GM23338 (cell line): ENCODE measurements at regions not wholly inside any gene's neighbourhood (a gene's known extent, or its start where the extent isn't known, plus 50 kb on each side); places are given as distances from the start of the nearest gene placed in this dataset.

Experiments used
- ATAC-seq: fragments of 200-7000 bp; cut with Tn5 transposase; 3 replicates; pipeline ENCODE4 v1.9.1; 2020
- DNase-seq: peaks from one replicate; pipeline ENCODE4 v3.0.0-alpha.2; 2015; ENCODE audit warnings: low spot score
- H2AFZ ChIP-seq: fragments of 200-600 bp; sonication (generic); 2 replicates; pipeline ENCODE4 v1.8.0; 2016; ENCODE audit warnings: antibody characterized with exemption, mild to moderate bottlenecking, moderate library complexity
- H3F3A ChIP-seq: fragments of 200-600 bp; sonication (generic); replicated peaks from 2 replicates; pipeline ENCODE4 v1.8.0; 2017; ENCODE audit warnings: antibody characterized with exemption, mixed run types, low read depth
- H3K27ac ChIP-seq: fragments of 200-600 bp; sonication (generic); 2 replicates; pipeline ENCODE4 v1.6.1; 2016; ENCODE audit warnings: low read depth
- H3K27me3 ChIP-seq: fragments of 200-600 bp; sonication (generic); 2 replicates; pipeline ENCODE4 v1.8.0; 2016; ENCODE audit warnings: mild to moderate bottlenecking, mixed run types, moderate library complexity; ENCODE audit not compliant: insufficient read depth
- H3K36me3 ChIP-seq: fragments of 200-600 bp; sonication (generic); 2 replicates; pipeline ENCODE4 v1.8.0; 2016; ENCODE audit warnings: mild to moderate bottlenecking; ENCODE audit not compliant: insufficient read depth
- H3K4me1 ChIP-seq: fragments of 200-600 bp; sonication (generic); 2 replicates; pipeline ENCODE4 v1.8.0; 2016; ENCODE audit warnings: mild to moderate bottlenecking, moderate library complexity; ENCODE audit not compliant: insufficient read depth
- H3K4me2 ChIP-seq: fragments of 200-600 bp; sonication (generic); 2 replicates; pipeline ENCODE4 v1.7.1; 2017; ENCODE audit warnings: mixed run types
- H3K4me3 ChIP-seq: fragments of 200-600 bp; sonication (generic); 2 replicates; pipeline ENCODE4 v1.6.1; 2016; ENCODE audit warnings: mixed run types
- H3K79me2 ChIP-seq: fragments of 200-600 bp; sonication (generic); replicated peaks from 2 replicates; pipeline ENCODE4 v1.8.0; 2017; ENCODE audit warnings: mild to moderate bottlenecking; ENCODE audit not compliant: insufficient read depth
- H3K9me2 ChIP-seq: fragments of 200-600 bp; sonication (generic); 2 replicates; pipeline ENCODE4 v1.8.0; 2017; ENCODE audit not compliant: insufficient read depth
- H4K20me1 ChIP-seq: fragments of 200-600 bp; sonication (generic); replicated peaks from 2 replicates; pipeline ENCODE4 v1.8.0; 2017; ENCODE audit warnings: mild to moderate bottlenecking; ENCODE audit not compliant: insufficient read depth
- H3K27ac Mint-ChIP-seq: 2 replicates; pipeline ENCODE4 v1.8.0; 2020; ENCODE audit warnings: inconsistent platforms, mild to moderate bottlenecking, moderate library complexity, mixed read lengths
- H3K27me3 Mint-ChIP-seq: 3 replicates; pipeline ENCODE4 v1.8.0; 2022; ENCODE audit warnings: low read depth, mild to moderate bottlenecking, moderate library complexity, mixed read lengths, inconsistent platforms; ENCODE audit not compliant: insufficient read depth, poor library complexity
- H3K36me3 Mint-ChIP-seq: 3 replicates; pipeline ENCODE4 v1.8.0; 2021; ENCODE audit warnings: low read depth, mild to moderate bottlenecking, inconsistent platforms, moderate library complexity, mixed read lengths
- H3K4me1 Mint-ChIP-seq: 3 replicates; pipeline ENCODE4 v1.8.0; 2020; ENCODE audit warnings: mild to moderate bottlenecking, inconsistent platforms, mixed read lengths
- H3K4me3 Mint-ChIP-seq: 3 replicates; pipeline ENCODE4 v1.8.0; 2021; ENCODE audit warnings: moderate library complexity, mild to moderate bottlenecking, inconsistent platforms, mixed read lengths
- H3K9me3 Mint-ChIP-seq: 3 replicates; pipeline ENCODE4 v1.8.0; 2020; ENCODE audit warnings: moderate library complexity, mild to moderate bottlenecking, inconsistent platforms, mixed read lengths
- CREB1 ChIP-seq: fragments of 250-450 bp; sonication (Bioruptor Pico); IDR thresholded peaks from 2 replicates; pipeline ENCODE4 v1.5.0; 2020; ENCODE audit warnings: low read depth, mild to moderate bottlenecking, moderate library complexity
- EZH2 ChIP-seq: fragments of 200-600 bp; sonication (generic); IDR thresholded peaks from one replicate; pipeline ENCODE4 v1.8.0; 2017; ENCODE audit warnings: antibody characterized with exemption, mild to moderate bottlenecking, low read depth; ENCODE audit not compliant: unreplicated experiment
- EZH2phosphoT487 ChIP-seq: fragments of 200-600 bp; sonication (generic); IDR thresholded peaks from one replicate; pipeline ENCODE4 v1.8.1; 2018; ENCODE audit warnings: antibody characterized with exemption; ENCODE audit not compliant: unreplicated experiment
- JUNB ChIP-seq: IDR thresholded peaks from one replicate; pipeline ENCODE4 v1.6.1; 2016; ENCODE audit warnings: antibody characterized with exemption; ENCODE audit not compliant: unreplicated experiment
- NANOG ChIP-seq: IDR thresholded peaks from 2 replicates; pipeline ENCODE4 v1.6.1; 2016; ENCODE audit warnings: antibody characterized with exemption, borderline replicate concordance
- POLR2AphosphoS5 ChIP-seq: IDR thresholded peaks from 2 replicates; pipeline ENCODE4 v1.6.1; 2016; ENCODE audit warnings: antibody characterized with exemption, low read depth
- STAT1 ChIP-seq: IDR thresholded peaks from one replicate; pipeline ENCODE4 v1.6.1; 2016; ENCODE audit warnings: antibody characterized with exemption; ENCODE audit not compliant: unreplicated experiment
- ZNF114 ChIP-seq: fragments of 250-450 bp; sonication (Bioruptor Pico); IDR thresholded peaks from 2 replicates; pipeline ENCODE4 v1.5.0; 2020; ENCODE audit warnings: mild to moderate bottlenecking, moderate library complexity
- ZNF331 ChIP-seq: fragments of 250-450 bp; sonication (Bioruptor Pico); IDR thresholded peaks from 2 replicates; pipeline ENCODE4 v1.5.0; 2020; ENCODE audit warnings: low read depth, mild to moderate bottlenecking, moderate library complexity
- TF ChIP-seq, protein P1 (sequence below): fragments of 250-450 bp; sonication (Bioruptor Pico); IDR thresholded peaks from 2 replicates; pipeline ENCODE4 v1.5.0; 2020; ENCODE audit warnings: mild to moderate bottlenecking, moderate library complexity
- TF ChIP-seq, protein P2 (sequence below): IDR thresholded peaks from one replicate; pipeline ENCODE4 v1.6.1; 2018; ENCODE audit warnings: antibody characterized with exemption; ENCODE audit not compliant: unreplicated experiment
- TF ChIP-seq, protein P3 (sequence below), 2 experiments: fragments of 200-600 bp in 1 of 2; sonication (generic) in 1 of 2; conservative IDR thresholded peaks; 2 replicates each; pipeline versions ENCODE4 v1.5.1 to v1.6.1; 2016 to 2017; ENCODE audit warnings: antibody characterized with exemption in 2 of 2, low read depth in 2 of 2, mild to moderate bottlenecking in 2 of 2, moderate library complexity in 1 of 2
- TF ChIP-seq, protein P4 (sequence below): IDR thresholded peaks from 2 replicates; pipeline ENCODE4 v1.6.1; 2016; ENCODE audit warnings: antibody characterized with exemption

DNA sequence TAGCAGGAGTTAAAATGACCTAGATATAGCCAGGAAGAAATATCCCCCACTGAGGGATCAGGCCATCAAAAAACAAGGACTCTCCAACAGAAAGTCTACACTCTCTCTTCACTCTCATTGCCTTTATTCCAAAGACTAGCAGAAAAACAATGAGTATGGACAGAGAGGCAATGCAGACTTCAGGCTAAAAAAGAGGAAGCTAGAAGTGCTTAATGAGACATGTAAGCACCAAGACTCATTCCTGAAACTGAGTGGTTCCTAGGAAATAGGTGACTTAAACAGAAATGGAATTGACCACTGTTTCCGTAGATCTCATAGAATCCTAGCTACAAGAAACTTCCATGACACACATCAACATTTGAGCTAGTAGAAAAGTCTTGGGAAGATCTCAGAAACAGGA lies 387.3 kb downstream of the KDM5D start (continued):
- TF ChIP-seq POLR2AphosphoS5 (no peak), STAT1 (no peak), JUNB (no peak), EZH2phosphoT487 (no peak)

DNA sequence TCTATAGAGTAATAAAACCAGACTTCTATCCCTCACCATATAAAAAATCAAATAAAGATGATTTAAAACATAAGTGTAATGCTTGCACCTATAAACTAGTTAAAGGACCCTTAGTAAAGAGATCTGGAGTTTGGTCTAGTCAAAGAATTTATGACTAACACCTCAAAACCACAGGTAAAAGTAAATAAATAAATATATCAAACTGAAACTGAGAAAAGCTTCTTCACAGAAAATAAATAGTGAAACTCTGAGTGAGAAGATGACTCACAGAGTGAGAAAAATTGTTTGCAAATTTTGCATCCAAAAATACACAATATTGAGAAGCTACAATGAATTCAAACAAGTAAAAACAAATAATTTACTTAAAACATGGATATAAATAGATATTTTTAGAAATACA lies 387.8 kb downstream of the KDM5D start:
- no peaks in the 10 kb centered on the region for H3K36me3 Mint-ChIP-seq
- H3K4me3 Mint-ChIP-seq = no peak overlapping the region
- H3K27me3 Mint-ChIP-seq = peaks cover 2% of the 10 kb centered on the region
- H3K27ac Mint-ChIP-seq = no peak overlapping the region
- no peaks in the 10 kb centered on the region for H3K27me3 ChIP-seq
- no peak for TF ChIP-seq EZH2
- TF ChIP-seq STAT1 = no peak
- TF ChIP-seq EZH2phosphoT487 = no peak
- TF ChIP-seq, protein P1, sequence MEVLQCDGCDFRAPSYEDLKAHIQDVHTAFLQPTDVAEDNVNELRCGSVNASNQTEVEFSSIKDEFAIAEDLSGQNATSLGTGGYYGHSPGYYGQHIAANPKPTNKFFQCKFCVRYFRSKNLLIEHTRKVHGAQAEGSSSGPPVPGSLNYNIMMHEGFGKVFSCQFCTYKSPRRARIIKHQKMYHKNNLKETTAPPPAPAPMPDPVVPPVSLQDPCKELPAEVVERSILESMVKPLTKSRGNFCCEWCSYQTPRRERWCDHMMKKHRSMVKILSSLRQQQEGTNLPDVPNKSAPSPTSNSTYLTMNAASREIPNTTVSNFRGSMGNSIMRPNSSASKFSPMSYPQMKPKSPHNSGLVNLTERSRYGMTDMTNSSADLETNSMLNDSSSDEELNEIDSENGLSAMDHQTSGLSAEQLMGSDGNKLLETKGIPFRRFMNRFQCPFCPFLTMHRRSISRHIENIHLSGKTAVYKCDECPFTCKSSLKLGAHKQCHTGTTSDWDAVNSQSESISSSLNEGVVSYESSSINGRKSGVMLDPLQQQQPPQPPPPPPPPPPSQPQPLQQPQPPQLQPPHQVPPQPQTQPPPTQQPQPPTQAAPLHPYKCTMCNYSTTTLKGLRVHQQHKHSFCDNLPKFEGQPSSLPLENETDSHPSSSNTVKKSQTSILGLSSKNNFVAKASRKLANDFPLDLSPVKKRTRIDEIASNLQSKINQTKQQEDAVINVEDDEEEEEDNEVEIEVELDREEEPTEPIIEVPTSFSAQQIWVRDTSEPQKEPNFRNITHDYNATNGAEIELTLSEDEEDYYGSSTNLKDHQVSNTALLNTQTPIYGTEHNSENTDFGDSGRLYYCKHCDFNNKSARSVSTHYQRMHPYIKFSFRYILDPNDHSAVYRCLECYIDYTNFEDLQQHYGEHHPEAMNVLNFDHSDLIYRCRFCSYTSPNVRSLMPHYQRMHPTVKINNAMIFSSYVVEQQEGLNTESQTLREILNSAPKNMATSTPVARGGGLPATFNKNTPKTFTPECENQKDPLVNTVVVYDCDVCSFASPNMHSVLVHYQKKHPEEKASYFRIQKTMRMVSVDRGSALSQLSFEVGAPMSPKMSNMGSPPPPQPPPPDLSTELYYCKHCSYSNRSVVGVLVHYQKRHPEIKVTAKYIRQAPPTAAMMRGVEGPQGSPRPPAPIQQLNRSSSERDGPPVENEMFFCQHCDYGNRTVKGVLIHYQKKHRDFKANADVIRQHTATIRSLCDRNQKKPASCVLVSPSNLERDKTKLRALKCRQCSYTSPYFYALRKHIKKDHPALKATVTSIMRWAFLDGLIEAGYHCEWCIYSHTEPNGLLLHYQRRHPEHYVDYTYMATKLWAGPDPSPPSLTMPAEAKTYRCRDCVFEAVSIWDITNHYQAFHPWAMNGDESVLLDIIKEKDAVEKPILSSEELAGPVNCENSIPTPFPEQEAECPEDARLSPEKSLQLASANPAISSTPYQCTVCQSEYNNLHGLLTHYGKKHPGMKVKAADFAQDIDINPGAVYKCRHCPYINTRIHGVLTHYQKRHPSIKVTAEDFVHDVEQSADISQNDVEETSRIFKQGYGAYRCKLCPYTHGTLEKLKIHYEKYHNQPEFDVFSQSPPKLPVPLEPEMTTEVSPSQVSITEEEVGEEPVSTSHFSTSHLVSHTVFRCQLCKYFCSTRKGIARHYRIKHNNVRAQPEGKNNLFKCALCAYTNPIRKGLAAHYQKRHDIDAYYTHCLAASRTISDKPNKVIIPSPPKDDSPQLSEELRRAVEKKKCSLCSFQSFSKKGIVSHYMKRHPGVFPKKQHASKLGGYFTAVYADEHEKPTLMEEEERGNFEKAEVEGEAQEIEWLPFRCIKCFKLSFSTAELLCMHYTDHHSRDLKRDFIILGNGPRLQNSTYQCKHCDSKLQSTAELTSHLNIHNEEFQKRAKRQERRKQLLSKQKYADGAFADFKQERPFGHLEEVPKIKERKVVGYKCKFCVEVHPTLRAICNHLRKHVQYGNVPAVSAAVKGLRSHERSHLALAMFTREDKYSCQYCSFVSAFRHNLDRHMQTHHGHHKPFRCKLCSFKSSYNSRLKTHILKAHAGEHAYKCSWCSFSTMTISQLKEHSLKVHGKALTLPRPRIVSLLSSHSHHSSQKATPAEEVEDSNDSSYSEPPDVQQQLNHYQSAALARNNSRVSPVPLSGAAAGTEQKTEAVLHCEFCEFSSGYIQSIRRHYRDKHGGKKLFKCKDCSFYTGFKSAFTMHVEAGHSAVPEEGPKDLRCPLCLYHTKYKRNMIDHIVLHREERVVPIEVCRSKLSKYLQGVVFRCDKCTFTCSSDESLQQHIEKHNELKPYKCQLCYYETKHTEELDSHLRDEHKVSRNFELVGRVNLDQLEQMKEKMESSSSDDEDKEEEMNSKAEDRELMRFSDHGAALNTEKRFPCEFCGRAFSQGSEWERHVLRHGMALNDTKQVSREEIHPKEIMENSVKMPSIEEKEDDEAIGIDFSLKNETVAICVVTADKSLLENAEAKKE = no peak
- no peak for TF ChIP-seq CREB1
- no peak for TF ChIP-seq POLR2AphosphoS5
- TF ChIP-seq, protein P2, sequence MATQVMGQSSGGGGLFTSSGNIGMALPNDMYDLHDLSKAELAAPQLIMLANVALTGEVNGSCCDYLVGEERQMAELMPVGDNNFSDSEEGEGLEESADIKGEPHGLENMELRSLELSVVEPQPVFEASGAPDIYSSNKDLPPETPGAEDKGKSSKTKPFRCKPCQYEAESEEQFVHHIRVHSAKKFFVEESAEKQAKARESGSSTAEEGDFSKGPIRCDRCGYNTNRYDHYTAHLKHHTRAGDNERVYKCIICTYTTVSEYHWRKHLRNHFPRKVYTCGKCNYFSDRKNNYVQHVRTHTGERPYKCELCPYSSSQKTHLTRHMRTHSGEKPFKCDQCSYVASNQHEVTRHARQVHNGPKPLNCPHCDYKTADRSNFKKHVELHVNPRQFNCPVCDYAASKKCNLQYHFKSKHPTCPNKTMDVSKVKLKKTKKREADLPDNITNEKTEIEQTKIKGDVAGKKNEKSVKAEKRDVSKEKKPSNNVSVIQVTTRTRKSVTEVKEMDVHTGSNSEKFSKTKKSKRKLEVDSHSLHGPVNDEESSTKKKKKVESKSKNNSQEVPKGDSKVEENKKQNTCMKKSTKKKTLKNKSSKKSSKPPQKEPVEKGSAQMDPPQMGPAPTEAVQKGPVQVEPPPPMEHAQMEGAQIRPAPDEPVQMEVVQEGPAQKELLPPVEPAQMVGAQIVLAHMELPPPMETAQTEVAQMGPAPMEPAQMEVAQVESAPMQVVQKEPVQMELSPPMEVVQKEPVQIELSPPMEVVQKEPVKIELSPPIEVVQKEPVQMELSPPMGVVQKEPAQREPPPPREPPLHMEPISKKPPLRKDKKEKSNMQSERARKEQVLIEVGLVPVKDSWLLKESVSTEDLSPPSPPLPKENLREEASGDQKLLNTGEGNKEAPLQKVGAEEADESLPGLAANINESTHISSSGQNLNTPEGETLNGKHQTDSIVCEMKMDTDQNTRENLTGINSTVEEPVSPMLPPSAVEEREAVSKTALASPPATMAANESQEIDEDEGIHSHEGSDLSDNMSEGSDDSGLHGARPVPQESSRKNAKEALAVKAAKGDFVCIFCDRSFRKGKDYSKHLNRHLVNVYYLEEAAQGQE = no peak
- TF ChIP-seq ZNF114 (CRISPR knock-in tag) = no peak
- TF ChIP-seq ZNF331 = no peak
- TF ChIP-seq NANOG = no peak
- TF ChIP-seq JUNB = no peak
- TF ChIP-seq, protein P3, sequence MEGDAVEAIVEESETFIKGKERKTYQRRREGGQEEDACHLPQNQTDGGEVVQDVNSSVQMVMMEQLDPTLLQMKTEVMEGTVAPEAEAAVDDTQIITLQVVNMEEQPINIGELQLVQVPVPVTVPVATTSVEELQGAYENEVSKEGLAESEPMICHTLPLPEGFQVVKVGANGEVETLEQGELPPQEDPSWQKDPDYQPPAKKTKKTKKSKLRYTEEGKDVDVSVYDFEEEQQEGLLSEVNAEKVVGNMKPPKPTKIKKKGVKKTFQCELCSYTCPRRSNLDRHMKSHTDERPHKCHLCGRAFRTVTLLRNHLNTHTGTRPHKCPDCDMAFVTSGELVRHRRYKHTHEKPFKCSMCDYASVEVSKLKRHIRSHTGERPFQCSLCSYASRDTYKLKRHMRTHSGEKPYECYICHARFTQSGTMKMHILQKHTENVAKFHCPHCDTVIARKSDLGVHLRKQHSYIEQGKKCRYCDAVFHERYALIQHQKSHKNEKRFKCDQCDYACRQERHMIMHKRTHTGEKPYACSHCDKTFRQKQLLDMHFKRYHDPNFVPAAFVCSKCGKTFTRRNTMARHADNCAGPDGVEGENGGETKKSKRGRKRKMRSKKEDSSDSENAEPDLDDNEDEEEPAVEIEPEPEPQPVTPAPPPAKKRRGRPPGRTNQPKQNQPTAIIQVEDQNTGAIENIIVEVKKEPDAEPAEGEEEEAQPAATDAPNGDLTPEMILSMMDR (conservative IDR thresholded peaks at IDR 0.05; ENCODE audit: low read depth in 2 of 2) = no peak
- TF ChIP-seq, protein P4, sequence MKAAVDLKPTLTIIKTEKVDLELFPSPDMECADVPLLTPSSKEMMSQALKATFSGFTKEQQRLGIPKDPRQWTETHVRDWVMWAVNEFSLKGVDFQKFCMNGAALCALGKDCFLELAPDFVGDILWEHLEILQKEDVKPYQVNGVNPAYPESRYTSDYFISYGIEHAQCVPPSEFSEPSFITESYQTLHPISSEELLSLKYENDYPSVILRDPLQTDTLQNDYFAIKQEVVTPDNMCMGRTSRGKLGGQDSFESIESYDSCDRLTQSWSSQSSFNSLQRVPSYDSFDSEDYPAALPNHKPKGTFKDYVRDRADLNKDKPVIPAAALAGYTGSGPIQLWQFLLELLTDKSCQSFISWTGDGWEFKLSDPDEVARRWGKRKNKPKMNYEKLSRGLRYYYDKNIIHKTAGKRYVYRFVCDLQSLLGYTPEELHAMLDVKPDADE = no peak
- peaks cover 2% of the 10 kb centered on the region; the same call in 1 of the 3 replicates for H3K4me1 Mint-ChIP-seq
- H3K9me3 Mint-ChIP-seq = no peaks in the 10 kb centered on the region; the same call in 2 of the 3 replicates
- H4K20me1 ChIP-seq = no peaks in the 10 kb centered on the region
- no peak overlapping the region for H3K27ac ChIP-seq
- H3F3A ChIP-seq = no peaks in the 10 kb centered on the region
- H3K4me2 ChIP-seq = no peak overlapping the region
- no peak for DNase-seq
- no peak overlapping the region for H2AFZ ChIP-seq
- no peak for ATAC-seq
- no peaks in the 10 kb centered on the region for H3K9me2 ChIP-seq
- H3K4me1 ChIP-seq = no peaks in the 10 kb centered on the region
- no peak overlapping the region for H3K4me3 ChIP-seq
- no peaks in the 10 kb centered on the region for H3K79me2 ChIP-seq
- no peaks in the 10 kb centered on the region for H3K36me3 ChIP-seq
